ENCODE measurements at regions not wholly inside any gene's neighbourhood (a gene's known extent, or its start where the extent isn't known, plus 50 kb on each side); places are given as distances from the start of the nearest gene placed in this dataset.

- Histone ChIP-seq H3K27ac (ENCODE audit: low read depth, low read length, poor library complexity, severe bottlenecking) (no peak overlapping the region), H3K9me3 (ENCODE audit: low read length) (no peaks in the 10 kb centered on the region), H3K4me2 (ENCODE audit: low read length) (no peak overlapping the region), H3K79me2 (ENCODE audit: insufficient read depth, low read depth, low read length) (no peaks in the 10 kb centered on the region), H3K36me3 (ENCODE audit: insufficient read depth, low read length) (no peaks in the 10 kb centered on the region), H4K20me1 (ENCODE audit: insufficient read depth, low read length) (no peaks in the 10 kb centered on the region), H3K4me3 (ENCODE audit: low read depth, low read length, poor library complexity, severe bottlenecking) (no peak overlapping the region), H3K4me1 (ENCODE audit: insufficient read depth, low read length, poor library complexity, severe bottlenecking) (no peaks in the 10 kb centered on the region), H3K9me2 (ENCODE audit: insufficient read depth, low read length) (0 out of 2 replicates have a peak, but pooled peaks cover 3% of the 10 kb centered on the region), H2AFZ (ENCODE audit: low read length) (no peak overlapping the region)
- intact Hi-C loops (cut with micrococcal nuclease; ENCODE audit: unreplicated experiment) = no loop called here
- BruUV-seq (replicated peaks) = no TSS peak
- no peak for DNase-seq (ENCODE audit: low spot score)
- no peak for TF ChIP-seq CTCF (conservative IDR thresholded peaks at IDR 0.05; ENCODE audit: low read length)
- no peak for TF ChIP-seq EZH2phosphoT487 (IDR thresholded peaks at IDR 0.05; ENCODE audit: borderline replicate concordance, low read depth, low read length)
- CTCF ChIA-PET (ENCODE audit: unreplicated experiment) = no interaction called here
- POLR2A ChIA-PET = interaction anchor here (0.9 kb wide), 1 partner anchor 21 kb away, joined by 5 read pairs; no protein-coding TSS in a partner anchor
These were observed 147.8 kb upstream of the CPSF6 start for GRCh38 chr12:69091442-69092017.

GRCh38 chr12:69092137-69092536, 147.2 kb upstream of the CPSF6 start:
- Histone ChIP-seq H3K4me1 (ENCODE audit: insufficient read depth, low read length, poor library complexity, severe bottlenecking) (no peaks in the 10 kb centered on the region), H2AFZ (ENCODE audit: low read length) (no peak overlapping the region), H3K9me3 (ENCODE audit: low read length) (no peaks in the 10 kb centered on the region), H3K9me2 (ENCODE audit: insufficient read depth, low read length) (0 out of 2 replicates have a peak, but pooled peaks cover 3% of the 10 kb centered on the region), H3K79me2 (ENCODE audit: insufficient read depth, low read depth, low read length) (no peaks in the 10 kb centered on the region), H3K4me3 (ENCODE audit: low read depth, low read length, poor library complexity, severe bottlenecking) (no peak overlapping the region), H4K20me1 (ENCODE audit: insufficient read depth, low read length) (no peaks in the 10 kb centered on the region), H3K36me3 (ENCODE audit: insufficient read depth, low read length) (no peaks in the 10 kb centered on the region), H3K4me2 (ENCODE audit: low read length) (no peak overlapping the region), H3K27ac (ENCODE audit: low read depth, low read length, poor library complexity, severe bottlenecking) (no peak overlapping the region)
- POLR2A ChIA-PET = interaction anchor here (0.8 kb wide), 1 partner anchor 218 kb away, joined by 3 read pairs; no protein-coding TSS in a partner anchor
- DNase-seq (ENCODE audit: low spot score) = no peak
- CTCF ChIA-PET (ENCODE audit: unreplicated experiment) = no interaction called here
- no TSS peak for BruUV-seq (replicated peaks)
- intact Hi-C loops (cut with micrococcal nuclease; ENCODE audit: unreplicated experiment) = no loop called here
- TF ChIP-seq CTCF (conservative IDR thresholded peaks at IDR 0.05; ENCODE audit: low read length) = no peak
- no peak for TF ChIP-seq EZH2phosphoT487 (IDR thresholded peaks at IDR 0.05; ENCODE audit: borderline replicate concordance, low read depth, low read length)

GRCh38 chr12:69094606-69095216, 144.7 kb upstream of the CPSF6 start:
- TF ChIP-seq CTCF (conservative IDR thresholded peaks at IDR 0.05; ENCODE audit: low read length) (no peak), EZH2phosphoT487 (IDR thresholded peaks at IDR 0.05; ENCODE audit: borderline replicate concordance, low read depth, low read length) (no peak)
- intact Hi-C loops (cut with micrococcal nuclease; ENCODE audit: unreplicated experiment) = no loop called here
- no peak overlapping the region for H3K4me2 ChIP-seq (ENCODE audit: low read length)
- H3K4me3 ChIP-seq (ENCODE audit: low read depth, low read length, poor library complexity, severe bottlenecking) = no peak overlapping the region
- H4K20me1 ChIP-seq (ENCODE audit: insufficient read depth, low read length) = no peaks in the 10 kb centered on the region
- ChIA-PET CTCF (ENCODE audit: unreplicated experiment) (no interaction called here), POLR2A (interaction anchor here (0.7 to 2.0 kb wide), 2 partner anchors 11 to 1100 kb away, joined by 3 to 8 read pairs; no protein-coding TSS in a partner anchor)
- H3K36me3 ChIP-seq (ENCODE audit: insufficient read depth, low read length) = no peaks in the 10 kb centered on the region
- no peak overlapping the region for H2AFZ ChIP-seq (ENCODE audit: low read length)
- H3K79me2 ChIP-seq (ENCODE audit: insufficient read depth, low read depth, low read length) = no peaks in the 10 kb centered on the region
- H3K9me2 ChIP-seq (ENCODE audit: insufficient read depth, low read length) = 0 out of 2 replicates have a peak, but pooled peaks cover 3% of the 10 kb centered on the region
- no TSS peak for BruUV-seq (replicated peaks)
- no peak for DNase-seq (ENCODE audit: low spot score)
- no peaks in the 10 kb centered on the region for H3K4me1 ChIP-seq (ENCODE audit: insufficient read depth, low read length, poor library complexity, severe bottlenecking)
- H3K27ac ChIP-seq (ENCODE audit: low read depth, low read length, poor library complexity, severe bottlenecking) = no peak overlapping the region
- no peaks in the 10 kb centered on the region for H3K9me3 ChIP-seq (ENCODE audit: low read length)
